ENCODE measurements at regions not wholly inside any gene's neighbourhood (a gene's known extent, or its start where the extent isn't known, plus 50 kb on each side); places are given as distances from the start of the nearest gene placed in this dataset.

GRCh38 chr4:66577922-66578321 lies 907.6 kb upstream of the EPHA5 start:
- Histone ChIP-seq H3K9me3 (replicated peaks; ENCODE audit: control insufficient read depth, insufficient read depth, low read length) (no peaks in the 10 kb centered on the region), H3K27me3 (ENCODE audit: control insufficient read depth in 2 of 2, insufficient read depth in 2 of 2, low read length in 2 of 2) (no peaks in the 10 kb centered on the region), H3K27ac (ENCODE audit: insufficient read depth, low read depth, low read length) (no peak overlapping the region), H4K20me1 (replicated peaks; ENCODE audit: control insufficient read depth, extremely low read depth, insufficient read depth, low read length) (no peaks in the 10 kb centered on the region), H3K4me1 (ENCODE audit: control insufficient read depth, extremely low read depth, insufficient read depth, low read length) (no peaks in the 10 kb centered on the region), H3K36me3 (ENCODE audit: control insufficient read depth in 2 of 2, extremely low read depth in 1 of 2, insufficient read depth in 2 of 2, low read length in 2 of 2) (no peaks in the 10 kb centered on the region), H3K4me2 (ENCODE audit: insufficient read depth, low read length) (no peak overlapping the region), H2AFZ (ENCODE audit: low read depth, low read length) (no peak overlapping the region), H3K9me1 (replicated peaks; ENCODE audit: control insufficient read depth, extremely low read depth, insufficient read depth, low read length) (no peaks in the 10 kb centered on the region), H3K9ac (replicated peaks; ENCODE audit: extremely low read depth, insufficient read depth, low read length) (no peak overlapping the region), H3K79me2 (ENCODE audit: control insufficient read depth, insufficient read depth, low read length) (no peaks in the 10 kb centered on the region), H3K4me3 (replicated peaks in 1 of 3; ENCODE audit: insufficient read depth in 1 of 3, low read depth in 1 of 3, low read length in 3 of 3) (no peak overlapping the region)
- DNase-seq (ENCODE audit: low read depth, low spot score) (no peak), FAIRE-seq (no peak)
- ChIA-PET CTCF (no interaction called here), POLR2A (no interaction called here)
- intact Hi-C loops (cut with micrococcal nuclease): no loop called here
- no peak for TF ChIP-seq MAX (IDR thresholded peaks at IDR 0.05; ENCODE audit: insufficient read depth, insufficient read length)
- TF ChIP-seq EZH2 (IDR thresholded peaks at IDR 0.05; ENCODE audit: borderline replicate concordance, low read depth, low read length, severe bottlenecking): no peak
- no peak for TF ChIP-seq JUN (IDR thresholded peaks at IDR 0.05; ENCODE audit: borderline replicate concordance, insufficient read depth, insufficient read length, low read depth)
- TF ChIP-seq CTCF (IDR thresholded peaks at IDR 0.05; ENCODE audit: extremely low read depth in 1 of 2, insufficient read depth in 1 of 2, low read depth in 1 of 2, low read length in 2 of 2): no peak
- no peak for TF ChIP-seq GATA2 (IDR thresholded peaks at IDR 0.05; ENCODE audit: insufficient read depth, insufficient read length, low read depth, low read length)
- TF ChIP-seq FOS (IDR thresholded peaks at IDR 0.05; ENCODE audit: borderline replicate concordance, insufficient read depth, low read length): no peak
- TF ChIP-seq POLR2A (IDR thresholded peaks at IDR 0.05; ENCODE audit: low read depth, low read length): no peak
- TF ChIP-seq MYC (IDR thresholded peaks at IDR 0.05; ENCODE audit: low read depth, low read length): no peak
- TF ChIP-seq POLR2AphosphoS5 (IDR thresholded peaks at IDR 0.05; ENCODE audit: insufficient read depth, low read depth, low read length): no peak
- dilution Hi-C loops (cut with MboI; ENCODE audit: extremely low pct_ligation_motif_present, low sequenced_read_pairs): no loop called here
- no TSS peak for BruUV-seq (replicated peaks)

Measured in endothelial cell of umbilical vein (primary cell).